ENCODE measurements at regions not wholly inside any gene's neighbourhood (a gene's known extent, or its start where the extent isn't known, plus 50 kb on each side); places are given as distances from the start of the nearest gene placed in this dataset.

DNA sequence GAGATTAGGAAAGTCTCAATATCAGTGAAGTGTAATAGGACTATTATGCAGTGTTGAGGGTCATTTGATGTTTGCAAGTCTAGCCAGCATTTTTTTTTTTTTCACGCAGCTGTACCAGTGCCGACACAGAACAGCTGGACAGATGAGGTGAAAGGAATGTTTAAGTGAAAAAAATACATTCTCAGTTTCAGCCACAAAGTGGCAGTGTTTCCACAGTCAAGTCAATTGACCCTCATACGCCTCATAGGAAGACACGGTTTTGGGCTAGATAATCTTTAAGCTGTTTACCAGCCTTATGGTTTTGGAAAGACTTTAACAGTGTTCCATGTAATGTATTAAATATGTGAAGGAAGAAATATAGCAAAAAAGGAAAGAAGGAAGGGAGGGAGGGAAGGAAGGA lies 349.9 kb upstream of the ANO3 start:
- DNase-seq (ENCODE audit: low spot score), result no peak

DNA sequence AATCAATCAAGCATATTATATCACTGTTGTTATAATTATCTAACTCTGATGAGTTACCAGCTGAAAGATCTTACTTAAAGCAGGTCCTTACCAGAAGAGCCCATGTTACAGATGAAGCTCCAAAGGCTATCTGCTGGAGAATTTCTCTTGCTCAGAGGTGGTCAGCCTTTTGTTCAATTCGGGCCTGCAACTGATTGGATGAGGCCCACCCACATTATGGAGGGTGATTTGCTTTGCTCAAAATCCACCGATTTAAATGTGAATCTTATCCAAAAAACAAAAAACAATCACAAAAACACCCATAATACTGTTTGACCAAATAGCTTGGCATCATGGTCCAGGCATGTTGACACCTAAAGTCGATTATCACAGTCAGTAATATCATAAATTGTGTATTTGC lies 348.6 kb upstream of the ANO3 start:
- no peak for DNase-seq (ENCODE audit: low spot score)

DNA sequence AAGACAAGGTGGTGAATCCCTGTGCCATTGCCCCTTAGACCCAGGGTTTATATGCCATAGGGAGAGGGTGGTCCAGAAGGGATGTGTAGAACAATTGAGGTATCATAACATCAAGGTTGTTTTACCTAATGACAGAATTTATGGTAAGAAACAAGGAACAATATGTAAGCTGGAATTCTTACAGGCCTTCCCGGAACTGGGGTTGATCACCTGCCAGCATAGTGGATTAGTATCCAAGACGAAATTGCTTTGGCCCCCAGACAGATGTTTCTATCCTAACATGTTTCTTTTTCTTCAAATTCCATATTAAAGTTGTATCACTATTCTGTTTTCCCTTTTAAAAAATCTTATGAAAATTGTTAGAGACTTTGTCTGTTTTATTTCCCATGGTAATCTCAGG lies 343.8 kb upstream of the ANO3 start:
- DNase-seq (ENCODE audit: low spot score), result no peak

DNA sequence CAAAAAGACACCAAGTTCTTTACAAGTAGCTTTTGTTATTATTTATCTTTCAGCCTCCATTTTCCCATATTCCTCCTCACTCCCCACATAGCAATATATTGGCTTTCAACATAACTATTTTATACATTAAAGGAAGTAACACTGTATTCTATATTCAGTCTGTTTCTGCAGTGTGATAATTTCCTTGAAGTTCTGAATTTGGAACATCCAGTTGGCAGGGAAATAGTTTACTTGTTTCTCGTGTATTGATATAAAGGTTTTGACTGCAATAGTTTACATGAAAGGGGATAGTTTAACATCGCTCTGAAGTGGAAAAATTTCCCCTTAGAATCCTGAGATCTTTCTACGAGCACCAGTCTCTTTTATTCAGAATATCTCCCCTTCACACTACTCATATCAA lies 341.5 kb upstream of the ANO3 start:
- no peak for DNase-seq (ENCODE audit: low spot score)

DNA sequence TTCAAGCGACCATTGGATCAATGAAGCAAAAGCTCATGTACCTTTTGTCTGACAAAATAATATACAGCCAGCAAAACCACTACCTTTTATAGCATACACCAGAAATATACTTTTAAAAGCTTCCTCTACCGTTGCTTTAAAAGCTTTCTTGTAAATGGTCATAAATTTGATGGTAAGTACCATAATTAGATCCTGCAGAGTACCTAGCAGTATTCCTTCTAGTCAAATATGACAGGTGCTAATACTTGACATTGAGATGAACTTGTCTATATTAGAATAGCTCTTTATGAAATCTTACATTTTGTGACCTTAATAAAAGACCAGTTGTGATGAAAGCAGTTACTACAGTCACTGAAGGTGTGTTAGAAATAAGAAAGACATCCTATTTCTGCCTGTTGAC lies 340.5 kb upstream of the ANO3 start:
- no peak for DNase-seq (ENCODE audit: low spot score)

DNA sequence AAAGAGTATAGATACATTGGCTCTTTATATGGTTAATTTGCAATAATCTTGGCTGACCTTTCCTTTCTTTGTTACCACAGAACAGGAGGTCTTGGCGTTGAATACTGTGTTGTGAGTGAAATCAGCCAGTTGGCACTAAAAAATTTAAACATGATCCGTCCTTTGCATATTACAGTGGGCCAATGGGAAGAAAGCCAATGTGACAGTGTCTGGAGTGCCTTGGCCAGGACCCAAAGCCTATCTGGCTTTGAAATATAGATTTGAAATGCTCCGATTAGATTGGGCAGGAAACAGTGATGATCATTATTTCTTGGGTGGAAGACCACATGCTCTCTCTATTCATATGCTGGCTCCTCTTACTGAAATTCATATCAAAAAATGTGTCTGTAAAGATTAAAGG lies 339.6 kb upstream of the ANO3 start:
- DNase-seq (ENCODE audit: low spot score), result no peak

DNA sequence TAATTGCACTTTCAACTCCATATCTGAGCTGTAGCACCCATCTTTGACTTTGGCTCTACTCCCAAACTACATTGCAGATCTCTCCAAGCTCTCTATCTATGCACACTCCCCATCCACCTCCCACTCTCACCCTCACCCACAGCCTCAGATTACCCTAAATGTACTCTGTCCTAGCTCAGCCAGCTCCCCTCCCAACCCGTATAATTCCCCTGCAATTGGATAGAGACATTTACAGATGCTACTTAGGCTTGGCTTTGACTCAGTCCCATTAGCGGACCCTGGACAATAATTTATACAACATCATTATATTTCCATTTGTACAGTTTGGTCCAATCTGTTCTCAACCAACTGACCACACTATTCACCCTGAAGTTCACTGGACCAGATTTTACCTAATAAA lies 338.9 kb upstream of the ANO3 start:
- DNase-seq (ENCODE audit: low spot score), result no peak

DNA sequence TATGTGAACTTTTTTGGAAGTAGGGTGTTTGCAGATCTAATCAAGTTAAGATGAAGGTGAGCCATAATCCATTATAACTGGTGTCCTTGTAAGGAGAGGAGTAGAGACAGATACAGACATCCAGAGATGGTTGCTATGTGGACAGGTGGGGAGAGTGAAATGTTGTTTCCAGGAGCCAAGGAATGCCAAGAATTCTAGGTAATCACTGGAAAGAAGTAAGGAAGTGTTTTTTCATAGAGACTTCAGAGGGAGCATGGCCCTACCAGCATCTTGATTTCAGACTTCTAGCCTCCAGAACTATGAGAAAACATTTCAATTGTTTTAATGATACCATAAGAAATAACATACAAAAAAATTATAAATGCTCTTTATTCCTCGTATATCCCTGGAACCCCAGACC lies 320.5 kb upstream of the ANO3 start:
- no peak for DNase-seq (ENCODE audit: low spot score)

DNA sequence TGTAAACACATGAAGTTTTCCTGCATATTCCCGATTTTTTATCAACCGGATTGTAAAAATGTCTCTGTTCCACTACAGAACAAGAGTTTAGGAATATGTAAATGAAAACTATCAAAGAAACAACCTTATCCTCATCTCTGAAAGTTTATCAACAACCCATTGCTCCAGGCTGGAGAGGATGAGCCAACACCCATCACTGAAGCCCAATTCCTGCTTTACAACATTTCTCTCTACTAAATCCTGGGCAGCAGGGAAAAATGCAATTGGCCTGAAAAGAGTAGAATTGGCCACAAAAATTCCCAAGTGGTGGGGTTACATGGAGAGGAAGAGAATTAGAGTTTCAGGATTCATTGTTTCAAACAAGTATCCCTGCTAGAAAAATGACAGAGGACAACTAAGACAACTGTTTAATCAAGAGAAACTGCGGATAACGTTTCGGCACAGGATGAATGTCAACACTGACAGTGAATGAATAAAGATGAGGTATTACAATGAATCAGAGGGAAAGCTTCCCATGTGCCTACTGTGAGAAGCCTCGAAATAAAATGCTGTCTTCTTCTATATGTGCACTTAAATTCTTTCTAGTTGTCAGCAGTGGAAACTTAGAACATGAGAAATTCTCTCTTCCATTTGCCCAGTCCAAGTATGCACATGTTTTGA lies 317.3 kb upstream of the ANO3 start:
- DNase-seq (ENCODE audit: low spot score), result no peak

DNA sequence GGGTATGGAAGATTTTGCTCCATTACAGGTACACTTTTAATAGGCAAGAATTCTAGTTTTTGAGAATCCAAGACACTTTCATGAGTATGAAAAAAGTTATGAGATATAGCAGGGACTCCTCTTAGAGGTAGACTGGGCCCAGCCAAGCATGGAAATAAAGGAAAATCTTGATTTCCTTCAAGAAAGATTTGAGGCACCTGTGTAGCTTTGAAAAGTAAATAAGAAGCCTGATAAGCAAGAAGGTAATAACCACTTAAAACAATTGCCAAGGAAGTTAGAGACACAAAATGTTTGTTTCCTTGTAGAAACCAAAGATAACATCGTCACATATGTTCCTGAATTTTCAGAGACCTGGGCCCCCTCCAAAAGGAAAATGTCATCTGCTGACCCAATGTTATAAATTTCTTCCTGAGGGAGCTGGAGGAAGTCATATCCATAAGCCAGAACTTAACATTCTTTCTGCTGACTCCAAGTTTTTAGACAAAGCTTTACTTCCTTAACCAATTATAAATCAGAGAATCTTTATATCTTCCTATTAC lies 314.5 kb upstream of the ANO3 start:
- DNase-seq (ENCODE audit: low spot score), result no peak

DNA sequence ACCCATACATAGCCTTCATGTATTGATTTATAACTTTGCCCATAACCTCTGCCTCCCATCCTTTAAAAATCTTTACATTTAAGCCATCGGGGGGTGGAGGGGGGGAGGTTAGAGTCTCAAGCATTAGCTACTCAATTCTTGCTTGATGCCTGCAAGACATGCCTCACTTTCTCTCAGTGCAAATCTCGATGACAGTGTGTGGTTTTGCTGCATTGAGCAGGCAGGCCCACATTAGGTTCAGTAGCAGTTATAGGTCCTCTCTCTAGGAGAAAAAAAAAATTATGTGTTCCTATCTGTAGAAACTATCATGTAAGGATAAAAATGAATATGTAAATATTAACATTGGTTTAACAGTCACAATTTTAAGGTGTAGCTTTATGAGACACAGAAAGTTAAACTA lies 314.0 kb upstream of the ANO3 start:
- no peak for DNase-seq (ENCODE audit: low spot score)

DNA sequence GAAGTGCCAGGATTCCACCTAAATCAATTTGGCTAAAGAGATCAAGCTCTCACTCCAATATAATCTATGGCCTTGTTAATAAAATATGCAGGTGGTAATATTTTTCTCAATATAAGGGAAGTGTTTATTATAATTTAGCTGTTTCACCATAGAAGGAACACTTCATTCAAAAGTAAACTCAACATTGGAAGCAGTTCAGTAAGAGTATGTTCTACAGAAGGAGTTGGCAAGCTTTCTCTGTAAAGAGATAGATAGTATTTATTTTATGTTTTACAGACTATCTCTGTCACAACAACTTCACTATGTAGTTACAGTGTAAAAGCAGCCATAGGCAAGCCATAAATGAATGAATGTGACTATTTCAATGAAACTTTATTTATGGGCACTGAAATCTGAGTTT lies 313.6 kb upstream of the ANO3 start:
- no peak for DNase-seq (ENCODE audit: low spot score)

DNA sequence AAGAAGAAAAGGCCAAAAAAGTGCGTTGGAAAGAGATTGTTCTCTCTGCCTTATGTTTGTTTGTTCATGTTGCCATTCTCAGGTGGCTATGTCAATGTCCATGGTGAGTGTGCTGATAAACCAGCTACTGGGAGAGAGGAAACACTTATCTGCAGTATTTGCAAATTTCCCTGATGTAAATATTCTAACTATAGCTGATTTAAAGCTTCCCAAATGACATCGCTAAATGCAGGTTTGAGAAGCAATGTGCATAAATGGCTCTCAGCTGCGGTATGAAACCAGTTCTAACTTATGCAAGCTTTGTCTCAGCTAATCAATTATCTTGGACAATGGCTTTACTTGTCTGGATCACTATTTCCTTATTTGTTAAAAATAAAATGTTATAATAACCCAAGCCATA lies 312.5 kb upstream of the ANO3 start:
- DNase-seq (ENCODE audit: low spot score), result no peak

DNA sequence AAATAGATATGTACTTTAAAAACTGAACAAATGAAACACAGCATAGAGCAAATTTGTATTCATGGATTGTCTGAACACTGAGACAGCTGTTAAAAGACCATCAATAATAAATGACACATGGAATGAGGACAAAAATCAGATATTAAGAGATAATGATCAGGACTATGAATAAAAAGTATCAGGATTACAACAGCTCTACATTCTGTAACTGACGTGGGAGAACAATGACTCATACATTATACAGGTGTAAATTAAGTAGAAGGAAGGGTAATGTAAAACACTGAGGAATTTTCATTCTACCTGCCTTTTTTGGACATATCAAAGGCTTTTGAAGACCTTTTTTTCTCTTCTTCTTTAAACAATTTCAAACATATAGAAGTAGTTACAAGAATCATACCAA lies 310.9 kb upstream of the ANO3 start:
- no peak for DNase-seq (ENCODE audit: low spot score)

DNA sequence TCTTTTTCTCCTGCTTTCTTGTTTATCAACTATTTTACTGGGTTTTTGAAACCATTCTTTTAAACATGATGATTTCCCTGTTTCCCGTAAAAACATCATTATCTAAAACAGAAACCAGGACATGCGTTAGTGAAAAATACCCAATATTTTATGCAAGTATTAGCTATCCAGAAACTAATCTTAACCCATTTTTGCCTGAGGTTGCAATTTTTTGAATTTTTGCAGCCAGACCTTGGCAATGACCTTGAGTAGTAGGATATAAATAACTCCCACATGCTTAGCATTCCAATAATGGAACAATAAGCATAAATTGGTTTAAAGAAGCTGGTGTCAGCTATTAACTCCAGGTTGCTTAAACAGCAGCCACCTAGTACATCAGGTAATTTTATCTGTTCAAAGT lies 308.9 kb upstream of the ANO3 start:
- DNase-seq (ENCODE audit: low spot score), result no peak

DNA sequence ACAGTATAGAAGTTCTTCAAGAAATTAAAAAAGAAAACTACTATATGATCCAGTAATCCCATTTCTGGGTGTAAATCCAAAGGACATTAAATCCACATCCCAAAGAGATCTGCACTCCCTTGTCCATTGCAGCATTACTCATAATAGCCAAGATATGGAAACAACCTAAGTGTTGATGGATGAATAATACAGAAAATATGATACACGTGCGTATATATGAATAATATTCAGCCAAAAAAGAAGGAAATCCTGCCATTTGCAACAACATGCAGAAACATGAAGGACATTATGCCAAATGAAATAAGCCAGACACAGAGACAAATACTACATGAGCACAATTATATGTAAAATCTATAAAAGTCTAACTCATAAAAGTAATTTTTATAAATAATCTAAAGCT lies 306.3 kb upstream of the ANO3 start:
- DNase-seq (ENCODE audit: low spot score), result no peak

DNA sequence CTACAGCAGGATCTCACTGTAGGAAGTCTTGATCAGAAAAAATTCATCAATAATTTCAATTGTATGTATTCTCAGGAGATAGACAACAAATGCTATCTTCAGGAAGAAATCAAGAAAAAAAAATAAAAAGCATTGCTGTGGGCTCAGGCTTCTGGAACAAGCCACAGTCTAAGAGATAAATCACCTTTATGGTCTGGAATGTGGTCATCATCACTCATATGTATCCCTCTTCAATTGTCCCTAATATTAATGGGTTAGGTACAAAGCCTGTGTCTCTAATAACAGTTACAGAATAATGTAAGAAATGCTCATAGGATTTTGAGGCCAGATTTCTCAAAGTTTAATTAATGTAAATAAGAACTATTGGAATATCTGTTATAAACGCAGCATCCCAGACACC lies 305.9 kb upstream of the ANO3 start:
- no peak for DNase-seq (ENCODE audit: low spot score)

DNA sequence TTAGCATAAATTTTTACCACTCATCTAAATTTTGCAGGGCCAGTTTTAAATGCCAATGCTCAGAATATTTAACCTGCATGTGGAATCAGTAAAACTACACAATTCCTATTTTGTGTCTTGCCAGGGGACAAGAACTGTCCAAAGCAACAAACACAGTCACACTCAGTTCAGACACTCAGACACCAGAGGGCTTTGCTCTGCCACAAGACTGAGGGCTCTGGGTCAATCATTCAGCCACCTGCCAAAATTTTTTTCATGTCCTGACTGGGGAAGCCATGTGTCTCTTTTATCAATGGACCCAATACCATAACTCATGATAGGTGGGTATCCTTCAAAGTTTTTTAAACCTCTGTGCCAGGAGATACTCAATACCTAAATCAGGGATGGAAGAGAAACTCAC lies 304.0 kb upstream of the ANO3 start:
- no peak for DNase-seq (ENCODE audit: low spot score)

DNA sequence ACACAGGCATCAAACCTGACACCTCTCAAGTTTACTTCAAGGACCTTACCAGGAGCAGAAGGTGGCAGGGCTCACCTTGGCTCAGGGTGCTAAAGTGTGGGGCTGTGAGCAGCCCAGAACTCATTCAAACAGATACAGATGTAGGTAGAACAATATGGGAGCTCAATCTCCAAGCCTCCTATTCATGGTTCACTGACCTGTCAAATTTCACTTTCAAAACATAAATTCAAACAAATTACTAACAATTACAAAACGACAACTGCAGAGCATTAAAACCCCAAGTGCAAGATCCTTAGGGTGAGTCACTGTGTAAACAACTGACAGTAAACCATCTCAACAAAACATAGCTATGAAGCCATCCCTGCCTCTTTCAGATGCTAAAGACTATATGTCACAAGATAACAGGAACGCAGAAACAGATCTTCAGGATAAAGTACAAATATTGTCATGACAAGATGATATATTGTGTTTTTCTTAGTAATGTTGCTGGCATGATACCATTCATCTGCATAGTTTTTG lies 303.5 kb upstream of the ANO3 start:
- no peak for DNase-seq (ENCODE audit: low spot score)

DNA sequence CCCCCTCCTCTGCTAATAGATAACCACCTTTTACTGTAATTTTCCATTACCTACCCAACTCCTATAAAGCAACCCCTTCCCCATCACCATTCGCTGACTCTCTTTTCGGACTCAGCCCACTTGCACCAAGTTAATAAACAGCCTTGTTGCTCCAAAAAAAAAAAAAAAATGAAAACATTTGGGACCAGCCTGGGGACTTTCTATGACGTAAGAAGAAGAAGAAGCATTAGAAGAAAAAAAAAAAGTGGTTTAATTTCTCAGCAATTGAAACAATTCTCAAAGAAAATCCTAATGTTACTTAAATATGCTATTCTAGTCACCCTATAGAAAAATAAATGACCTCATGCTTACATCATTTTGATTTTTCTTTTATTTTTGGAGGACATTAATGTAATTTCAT lies 301.5 kb upstream of the ANO3 start:
- no peak for DNase-seq (ENCODE audit: low spot score)

DNA sequence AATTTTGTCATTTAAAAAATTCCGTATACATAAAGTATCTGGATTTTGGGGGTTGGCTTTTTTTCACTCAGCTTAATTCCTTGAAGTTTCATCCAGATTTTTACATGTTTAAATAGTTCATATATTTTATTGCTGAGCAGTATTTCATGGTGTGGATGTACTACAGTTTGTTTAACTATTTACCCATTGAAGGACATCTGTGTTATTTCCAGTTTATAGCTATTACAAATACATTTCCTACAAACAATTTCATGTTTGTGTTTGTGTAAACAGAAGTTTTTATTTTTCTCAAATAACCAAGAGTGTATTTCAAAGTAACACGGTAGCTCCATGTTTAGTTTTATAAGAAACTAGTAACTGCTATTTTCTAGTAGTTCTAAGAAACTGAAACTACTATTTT lies 299.7 kb upstream of the ANO3 start:
- DNase-seq (ENCODE audit: low spot score), result no peak

DNA sequence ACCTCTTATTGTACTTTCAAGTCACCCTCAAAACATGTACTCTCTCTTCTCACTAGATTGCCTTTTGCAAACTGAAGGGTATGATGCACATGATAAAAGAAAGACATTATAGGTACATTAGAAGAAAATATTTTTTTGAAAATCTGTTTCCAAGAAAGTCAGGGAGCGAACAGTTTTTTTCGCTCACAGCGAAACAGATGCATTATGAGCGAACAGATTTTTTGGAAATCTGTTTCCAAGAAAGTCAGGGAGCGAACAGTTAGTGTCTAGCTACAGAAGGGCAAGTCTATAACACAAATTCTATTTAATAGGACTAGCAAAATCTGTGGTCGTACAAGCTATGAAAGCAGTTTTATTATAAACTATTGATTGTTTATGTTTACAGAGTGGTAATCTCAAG lies 296.2 kb upstream of the ANO3 start:
- DNase-seq (ENCODE audit: low spot score), result no peak

DNA sequence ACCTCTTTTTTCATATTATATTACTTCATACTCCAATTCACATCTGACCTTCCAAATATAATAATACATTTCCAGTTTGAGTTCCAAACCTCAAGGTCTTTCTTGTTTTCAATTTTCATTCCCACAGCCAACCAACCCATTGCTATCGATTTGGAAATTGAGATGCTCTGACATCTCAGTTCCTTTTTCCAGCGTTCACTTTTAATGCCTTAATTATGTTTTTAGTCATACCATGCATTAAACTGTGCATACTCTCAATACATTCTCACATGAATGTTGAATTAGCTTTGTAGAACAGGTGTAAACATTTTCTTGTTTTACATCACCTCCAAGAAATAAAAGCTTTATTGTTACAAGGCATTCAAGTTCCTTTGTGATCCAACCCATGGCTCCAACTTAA lies 294.2 kb upstream of the ANO3 start:
- DNase-seq (ENCODE audit: low spot score), result no peak

DNA sequence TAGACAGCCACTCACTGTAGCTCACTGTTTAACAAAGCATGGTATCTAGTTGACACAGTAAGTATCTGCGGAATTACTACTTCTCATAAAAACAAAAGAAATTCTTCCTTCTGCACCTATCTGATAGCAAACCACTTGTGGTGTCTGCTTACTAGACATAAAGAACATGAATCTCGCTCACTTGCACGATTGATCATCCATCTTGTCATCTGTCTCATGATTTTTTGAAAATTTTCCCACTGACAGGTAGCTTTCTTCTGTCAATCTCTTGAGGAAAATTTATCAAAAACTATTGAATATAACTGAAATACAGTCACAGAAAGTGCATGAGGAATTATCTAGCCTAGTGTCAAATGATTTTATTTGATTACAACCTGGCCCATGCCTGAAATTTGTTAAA lies 291.6 kb upstream of the ANO3 start:
- DNase-seq (ENCODE audit: low spot score), result no peak

DNA sequence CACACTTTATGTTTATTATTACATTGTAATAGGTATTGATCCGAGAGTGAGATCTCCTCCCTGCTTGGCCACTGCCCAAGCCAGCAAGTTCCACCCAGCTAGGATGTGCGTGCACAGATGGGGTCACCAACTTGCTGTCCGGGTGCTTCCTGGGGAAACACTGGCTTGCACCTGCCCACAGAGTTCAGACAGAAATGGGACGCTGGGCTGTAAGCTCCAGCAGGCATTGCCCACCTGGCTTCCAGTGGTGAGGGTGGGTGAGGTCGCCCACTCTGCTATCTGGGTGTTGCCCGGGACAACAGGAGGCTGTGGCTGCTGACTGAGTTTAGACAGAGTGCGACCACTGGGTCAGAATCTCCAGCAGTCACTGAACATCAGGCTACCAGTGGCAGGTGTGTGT lies 289.8 kb upstream of the ANO3 start:
- DNase-seq (ENCODE audit: low spot score), result no peak

All from CD4-positive, alpha-beta T cell treated with Interleukin-15 for 4 hours (primary cell).